IMR-90 (cell line): ENCODE measurements at regions not wholly inside any gene's neighbourhood (a gene's known extent, or its start where the extent isn't known, plus 50 kb on each side); places are given as distances from the start of the nearest gene placed in this dataset.

ENCODE experiments used
- ATAC-seq: fragments of 200-7000 bp; cut with Tn5 transposase; 2 replicates; pipeline ENCODE4 v1.9.1; 2020; ENCODE audit warnings: low read depth, mild to moderate bottlenecking, moderate library complexity
- BruUV-seq: library from RNA; stranded (reverse); fragments of 400-500 nt; replicated peaks from 2 replicates; lab custom pipeline; 2021; lab: Mats Ljungman, UMichigan
- CTCF ChIA-PET: fragments of 300-600 bp; formaldehyde crosslinking; extraction: SDS; loops from one replicate; lab custom pipeline; 2021; ENCODE audit warnings: antibody characterized with exemption; lab: Yijun Ruan, JAX
- POLR2A ChIA-PET: fragments of 300-600 bp; sonication (Branson Sonifier 250); formaldehyde crosslinking; loops from one replicate; lab custom pipeline; 2022; ENCODE audit warnings: antibody characterized with exemption; ENCODE audit not compliant: unreplicated experiment; lab: Charles Lee
- DNase-seq: peaks from one replicate; pipeline ENCODE4 v3.0.0; 2013
- H2AFZ ChIP-seq: replicated peaks from 2 replicates; pipeline ENCODE3; 2013; ENCODE audit warnings: low read length, mild to moderate bottlenecking; ENCODE audit not compliant: poor library complexity
- H2AK5ac ChIP-seq: 2 replicates; pipeline ENCODE4 v1.6.1; 2013; ENCODE audit warnings: low read depth, low read length, inconsistent platforms
- H2AK9ac ChIP-seq: replicated peaks from 2 replicates; pipeline ENCODE3; 2013; ENCODE audit warnings: mild to moderate bottlenecking, low read depth, low read length, moderate library complexity; ENCODE audit not compliant: poor library complexity
- H2BK120ac ChIP-seq: 2 replicates; pipeline ENCODE4 v1.6.1; 2013; ENCODE audit warnings: low read depth, low read length, inconsistent platforms
- H2BK15ac ChIP-seq: 3 replicates; pipeline ENCODE4 v1.6.1; 2013; ENCODE audit warnings: low read depth, low read length, inconsistent platforms
- H2BK20ac ChIP-seq: 2 replicates; pipeline ENCODE4 v1.6.1; 2013; ENCODE audit warnings: low read depth, mild to moderate bottlenecking, inconsistent platforms, low read length, moderate library complexity
- H2BK5ac ChIP-seq: 2 replicates; pipeline ENCODE4 v1.6.1; 2013; ENCODE audit warnings: mild to moderate bottlenecking, low read depth, low read length, inconsistent platforms; ENCODE audit not compliant: poor library complexity, severe bottlenecking
- H3K14ac ChIP-seq: replicated peaks from 2 replicates; pipeline ENCODE4 v1.6.1; 2013; ENCODE audit warnings: low read depth, low read length, inconsistent platforms
- H3K18ac ChIP-seq: 2 replicates; pipeline ENCODE4 v1.6.1; 2013; ENCODE audit warnings: low read depth, low read length, control low read depth
- H3K23ac ChIP-seq: 2 replicates; pipeline ENCODE4 v1.6.1; 2013; ENCODE audit warnings: low read depth, low read length, inconsistent platforms
- H3K27ac ChIP-seq: 2 replicates; pipeline ENCODE4 v1.5.1; 2013; ENCODE audit warnings: mild to moderate bottlenecking, control low read depth, low read length; ENCODE audit not compliant: insufficient read depth
- H3K27me3 ChIP-seq: 2 replicates; pipeline ENCODE4 v1.6.1; 2013; ENCODE audit warnings: low read length; ENCODE audit not compliant: control insufficient read depth, insufficient read depth
- H3K36me3 ChIP-seq: 2 replicates; pipeline ENCODE4 v1.6.1; 2013; ENCODE audit warnings: low read length, mixed read lengths; ENCODE audit not compliant: control insufficient read depth, insufficient read depth
- H3K4ac ChIP-seq: 2 replicates; pipeline ENCODE4 v1.6.1; 2013; ENCODE audit warnings: low read depth, low read length, inconsistent platforms
- H3K4me1 ChIP-seq: 2 replicates; pipeline ENCODE4 v1.6.1; 2013; ENCODE audit warnings: low read length, mixed read lengths; ENCODE audit not compliant: control insufficient read depth, insufficient read depth
- H3K4me2 ChIP-seq: 2 replicates; pipeline ENCODE4 v1.6.1; 2013; ENCODE audit warnings: low read depth, mild to moderate bottlenecking, control low read depth, low read length, moderate library complexity
- H3K4me3 ChIP-seq: 2 replicates; pipeline ENCODE4 v1.5.1; 2013; ENCODE audit warnings: low read depth, mild to moderate bottlenecking, control low read depth, low read length, moderate library complexity; ENCODE audit not compliant: insufficient read depth
- H3K56ac ChIP-seq: 2 replicates; pipeline ENCODE4 v1.6.1; 2013; ENCODE audit warnings: low read length, inconsistent platforms; ENCODE audit not compliant: insufficient read depth; ENCODE audit errors: extremely low read depth
- H3K79me1 ChIP-seq, 2 experiments: 2 replicates each; pipeline ENCODE4 v1.6.1; 2013; ENCODE audit warnings: low read length in 2 of 2, inconsistent platforms in 1 of 2, low read depth in 1 of 2
- H3K9ac ChIP-seq: 2 replicates; pipeline ENCODE4 v1.6.1; 2013; ENCODE audit warnings: low read depth, low read length, control low read depth
- H3K9me1 ChIP-seq: 2 replicates; pipeline ENCODE4 v1.6.1; 2013; ENCODE audit warnings: low read length, inconsistent platforms; ENCODE audit not compliant: insufficient read depth
- H3K9me3 ChIP-seq: 2 replicates; pipeline ENCODE4 v1.6.1; 2013; ENCODE audit warnings: low read length; ENCODE audit not compliant: control insufficient read depth, insufficient read depth
- H4K20me1 ChIP-seq: 2 replicates; pipeline ENCODE4 v1.6.1; 2013; ENCODE audit warnings: low read length, inconsistent platforms; ENCODE audit not compliant: insufficient read depth
- H4K5ac ChIP-seq: 2 replicates; pipeline ENCODE4 v1.6.1; 2013; ENCODE audit warnings: mild to moderate bottlenecking, low read depth, low read length, control low read depth
- H4K8ac ChIP-seq, 2 experiments: 2 replicates each; pipeline ENCODE4 v1.6.1; 2013; ENCODE audit warnings: low read depth in 2 of 2, low read length in 2 of 2, control low read depth in 1 of 2, inconsistent platforms in 1 of 2
- H4K91ac ChIP-seq: 2 replicates; pipeline ENCODE4 v1.6.1; 2013; ENCODE audit warnings: low read depth, low read length, inconsistent platforms; ENCODE audit not compliant: insufficient read depth
- CEBPB ChIP-seq: IDR thresholded peaks from 2 replicates; pipeline ENCODE4 v1.6.1; 2012; ENCODE audit warnings: low read depth, low read length, improper control_type of control experiment
- CHD1 ChIP-seq: IDR thresholded peaks from 2 replicates; pipeline ENCODE4 v1.6.1; 2012; ENCODE audit warnings: low read depth, low read length, improper control_type of control experiment
- FOS ChIP-seq: fragments of 150-350 bp; IDR thresholded peaks from 2 replicates; pipeline ENCODE4 v1.6.1; 2016; ENCODE audit warnings: low read depth, low read length
- MAFK ChIP-seq: IDR thresholded peaks from 2 replicates; pipeline ENCODE4 v1.6.1; 2012; ENCODE audit warnings: low read depth, low read length, improper control_type of control experiment
- MAZ ChIP-seq: IDR thresholded peaks from 2 replicates; pipeline ENCODE4 v1.6.1; 2012; ENCODE audit warnings: low read depth, mild to moderate bottlenecking, low read length, improper control_type of control experiment, moderate library complexity, borderline replicate concordance
- MXI1 ChIP-seq: IDR thresholded peaks from 2 replicates; pipeline ENCODE4 v1.6.1; 2012; ENCODE audit warnings: low read depth, mild to moderate bottlenecking, low read length, moderate library complexity, borderline replicate concordance
- NFE2L2 ChIP-seq: fragments of 150-350 bp; IDR thresholded peaks from 2 replicates; pipeline ENCODE4 v1.6.1; 2016; ENCODE audit warnings: low read depth, mild to moderate bottlenecking, low read length
- POLR2A ChIP-seq: IDR thresholded peaks from 2 replicates; pipeline ENCODE4 v1.6.1; 2012; ENCODE audit warnings: mild to moderate bottlenecking, low read depth, low read length
- RAD21 ChIP-seq: IDR thresholded peaks from 2 replicates; pipeline ENCODE4 v1.6.1; 2012; ENCODE audit warnings: low read length, improper control_type of control experiment
- RCOR1 ChIP-seq: IDR thresholded peaks from 2 replicates; pipeline ENCODE4 v1.6.1; 2012; ENCODE audit warnings: mild to moderate bottlenecking, low read length, improper control_type of control experiment; ENCODE audit not compliant: insufficient replicate concordance
- RFX5 ChIP-seq: IDR thresholded peaks from 2 replicates; pipeline ENCODE4 v1.8.0; 2012; ENCODE audit warnings: low read depth, mild to moderate bottlenecking, low read length, moderate library complexity
- SMC3 ChIP-seq: fragments of 150-350 bp; IDR thresholded peaks from 2 replicates; pipeline ENCODE4 v1.6.1; 2016; ENCODE audit warnings: low read depth, mild to moderate bottlenecking, antibody characterized with exemption, low read length, moderate library complexity
- USF2 ChIP-seq: fragments of 150-350 bp; IDR thresholded peaks from 2 replicates; pipeline ENCODE4 v1.6.1; 2017; ENCODE audit warnings: mild to moderate bottlenecking, antibody characterized with exemption, low read length, low read depth
- WGBS, 2 experiments: methylation state at CpG; one replicate each; pipeline versions ENCODE4 v1.1.5 to v1.1.7; 2013; ENCODE audit warnings: missing lambda C conversion rate in 2 of 2; ENCODE audit not compliant: insufficient read length in 1 of 2; ENCODE audit errors: extremely low coverage in 2 of 2; 5-methylcytosine and 5-hydroxymethylcytosine counted together
- dilution Hi-C: fragments of 300-500 bp; cut with HindIII; formaldehyde crosslinking; loops from one replicate; pipeline ENCODE4 v1.14.3; 2018; ENCODE audit warnings: low sequenced_read_pairs; ENCODE audit not compliant: unreplicated experiment
- in situ Hi-C: fragments of 300-500 bp; cut with MboI; formaldehyde crosslinking; loops from 3 replicates; pipeline ENCODE4 v1.14.3; 2019; ENCODE audit warnings: low sequenced_read_pairs, inconsistent platforms, mixed read lengths
- intact Hi-C: fragments of 100-400 bp; cut with micrococcal nuclease; formaldehyde crosslinking; loops from 2 replicates; pipeline ENCODE4 v1.10.0; 2022
- TF ChIP-seq, protein P1 (sequence below): fragments of 150-350 bp; IDR thresholded peaks from 2 replicates; pipeline ENCODE4 v1.6.1; 2016; ENCODE audit warnings: low read depth, mild to moderate bottlenecking, low read length, moderate library complexity, borderline replicate concordance
- TF ChIP-seq, protein P2 (sequence below): conservative IDR thresholded peaks from 2 replicates; pipeline ENCODE4 v1.5.1; 2012; ENCODE audit warnings: mild to moderate bottlenecking, low read depth, low read length, improper control_type of control experiment

DNA sequence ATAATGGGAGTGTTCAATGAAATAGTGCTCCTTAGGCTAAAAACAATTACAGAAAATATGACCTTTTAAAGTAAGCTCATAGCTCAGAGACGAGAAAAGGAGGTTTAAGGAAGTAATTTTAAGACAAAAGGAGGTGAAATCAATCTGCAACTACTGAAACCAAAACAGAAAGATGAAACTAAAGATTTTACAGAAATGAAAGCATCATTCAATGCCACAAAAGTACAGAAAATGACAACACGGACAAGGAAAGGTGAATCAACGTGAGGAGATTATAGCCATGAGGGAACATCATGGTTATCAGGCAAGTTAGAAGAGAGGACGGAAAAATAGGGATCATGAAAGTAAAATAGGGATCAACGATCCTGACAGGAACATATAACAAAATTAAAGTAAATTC lies 745.2 kb downstream of the PCDH17 start:
- H3K27ac ChIP-seq = no peak overlapping the region
- intact Hi-C loops = no loop called here
- H3K9ac ChIP-seq = no peak overlapping the region
- no peaks in the 10 kb centered on the region for H3K4me1 ChIP-seq
- H3K23ac ChIP-seq = no peak overlapping the region
- ChIA-PET POLR2A (no interaction called here), CTCF (interaction anchor here (1.3 kb wide), 1 partner anchor 15 kb away, joined by 3 read pairs; no protein-coding TSS in a partner anchor)
- H3K18ac ChIP-seq = no peak overlapping the region
- H2BK5ac ChIP-seq = no peak overlapping the region
- no peaks in the 10 kb centered on the region for H3K79me1 ChIP-seq
- dilution Hi-C loops = no loop called here
- H4K8ac ChIP-seq = no peak overlapping the region
- H3K4me2 ChIP-seq = no peak overlapping the region
- no TSS peak for BruUV-seq
- no peak overlapping the region for H2BK15ac ChIP-seq
- H3K27me3 ChIP-seq = no peaks in the 10 kb centered on the region
- peaks cover 3% of the 10 kb centered on the region for H3K9me3 ChIP-seq
- ATAC-seq (no peak), DNase-seq (no peak)
- no peak overlapping the region for H3K4me3 ChIP-seq
- no peak overlapping the region for H3K14ac ChIP-seq
- no peaks in the 10 kb centered on the region for H4K20me1 ChIP-seq
- no peak overlapping the region for H2BK20ac ChIP-seq
- H3K9me1 ChIP-seq = no peaks in the 10 kb centered on the region
- in situ Hi-C loops = no loop called here
- no CpG with 5 or more reads among the region's 5 CpGs for WGBS, 2 experiments
- H3K4ac ChIP-seq = no peak overlapping the region
- H2AFZ ChIP-seq = no peak overlapping the region
- no peak overlapping the region for H2AK5ac ChIP-seq
- H3K56ac ChIP-seq = no peak overlapping the region
- H4K91ac ChIP-seq = no peak overlapping the region
- H3K36me3 ChIP-seq = no peaks in the 10 kb centered on the region
- no peak overlapping the region for H4K5ac ChIP-seq
- H2AK9ac ChIP-seq = no peak overlapping the region
- TF ChIP-seq, protein P1, sequence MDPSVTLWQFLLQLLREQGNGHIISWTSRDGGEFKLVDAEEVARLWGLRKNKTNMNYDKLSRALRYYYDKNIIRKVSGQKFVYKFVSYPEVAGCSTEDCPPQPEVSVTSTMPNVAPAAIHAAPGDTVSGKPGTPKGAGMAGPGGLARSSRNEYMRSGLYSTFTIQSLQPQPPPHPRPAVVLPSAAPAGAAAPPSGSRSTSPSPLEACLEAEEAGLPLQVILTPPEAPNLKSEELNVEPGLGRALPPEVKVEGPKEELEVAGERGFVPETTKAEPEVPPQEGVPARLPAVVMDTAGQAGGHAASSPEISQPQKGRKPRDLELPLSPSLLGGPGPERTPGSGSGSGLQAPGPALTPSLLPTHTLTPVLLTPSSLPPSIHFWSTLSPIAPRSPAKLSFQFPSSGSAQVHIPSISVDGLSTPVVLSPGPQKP = no peak
- no peak for TF ChIP-seq RCOR1
- TF ChIP-seq MXI1 = no peak
- no peak for TF ChIP-seq NFE2L2
- no peak for TF ChIP-seq CEBPB
- no peak for TF ChIP-seq MAZ
- no peak for TF ChIP-seq MAFK
- no peak for TF ChIP-seq SMC3
- TF ChIP-seq, protein P2, sequence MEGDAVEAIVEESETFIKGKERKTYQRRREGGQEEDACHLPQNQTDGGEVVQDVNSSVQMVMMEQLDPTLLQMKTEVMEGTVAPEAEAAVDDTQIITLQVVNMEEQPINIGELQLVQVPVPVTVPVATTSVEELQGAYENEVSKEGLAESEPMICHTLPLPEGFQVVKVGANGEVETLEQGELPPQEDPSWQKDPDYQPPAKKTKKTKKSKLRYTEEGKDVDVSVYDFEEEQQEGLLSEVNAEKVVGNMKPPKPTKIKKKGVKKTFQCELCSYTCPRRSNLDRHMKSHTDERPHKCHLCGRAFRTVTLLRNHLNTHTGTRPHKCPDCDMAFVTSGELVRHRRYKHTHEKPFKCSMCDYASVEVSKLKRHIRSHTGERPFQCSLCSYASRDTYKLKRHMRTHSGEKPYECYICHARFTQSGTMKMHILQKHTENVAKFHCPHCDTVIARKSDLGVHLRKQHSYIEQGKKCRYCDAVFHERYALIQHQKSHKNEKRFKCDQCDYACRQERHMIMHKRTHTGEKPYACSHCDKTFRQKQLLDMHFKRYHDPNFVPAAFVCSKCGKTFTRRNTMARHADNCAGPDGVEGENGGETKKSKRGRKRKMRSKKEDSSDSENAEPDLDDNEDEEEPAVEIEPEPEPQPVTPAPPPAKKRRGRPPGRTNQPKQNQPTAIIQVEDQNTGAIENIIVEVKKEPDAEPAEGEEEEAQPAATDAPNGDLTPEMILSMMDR = no peak
- no peak for TF ChIP-seq RAD21
- no peak for TF ChIP-seq USF2
- no peak for TF ChIP-seq FOS
- TF ChIP-seq POLR2A = no peak
- TF ChIP-seq RFX5 = no peak
- no peak for TF ChIP-seq CHD1
- no peak overlapping the region for H2BK120ac ChIP-seq
